ENCODE measurements at regions not wholly inside any gene's neighbourhood (a gene's known extent, or its start where the extent isn't known, plus 50 kb on each side); places are given as distances from the start of the nearest gene placed in this dataset.
"Not testable (repeated sequence)": the region's sequence is repeated elsewhere in the genome, so short reads cannot be mapped to it uniquely, and the experiment has no call there.

DNA sequence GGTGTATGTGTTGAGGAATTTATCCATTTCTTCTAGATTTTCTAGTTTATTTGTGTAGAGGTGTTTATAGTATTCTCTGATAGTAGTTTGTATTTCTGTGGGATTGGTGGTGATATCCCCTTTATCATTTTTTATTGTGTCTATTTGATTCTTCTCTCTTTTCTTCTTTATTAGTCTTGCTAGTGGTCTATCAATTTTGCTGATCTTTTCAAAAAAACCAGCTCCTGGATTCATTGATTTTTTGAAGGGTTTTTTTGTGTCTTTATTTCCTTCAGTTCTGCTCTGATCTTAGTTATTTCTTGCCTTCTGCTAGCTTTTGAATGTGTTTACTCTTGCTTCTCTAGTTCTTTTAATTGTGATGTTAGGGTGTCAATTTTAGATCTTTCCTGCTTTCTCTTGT is 424.6 kb upstream of the PODXL start:
- TF ChIP-seq, protein P1, sequence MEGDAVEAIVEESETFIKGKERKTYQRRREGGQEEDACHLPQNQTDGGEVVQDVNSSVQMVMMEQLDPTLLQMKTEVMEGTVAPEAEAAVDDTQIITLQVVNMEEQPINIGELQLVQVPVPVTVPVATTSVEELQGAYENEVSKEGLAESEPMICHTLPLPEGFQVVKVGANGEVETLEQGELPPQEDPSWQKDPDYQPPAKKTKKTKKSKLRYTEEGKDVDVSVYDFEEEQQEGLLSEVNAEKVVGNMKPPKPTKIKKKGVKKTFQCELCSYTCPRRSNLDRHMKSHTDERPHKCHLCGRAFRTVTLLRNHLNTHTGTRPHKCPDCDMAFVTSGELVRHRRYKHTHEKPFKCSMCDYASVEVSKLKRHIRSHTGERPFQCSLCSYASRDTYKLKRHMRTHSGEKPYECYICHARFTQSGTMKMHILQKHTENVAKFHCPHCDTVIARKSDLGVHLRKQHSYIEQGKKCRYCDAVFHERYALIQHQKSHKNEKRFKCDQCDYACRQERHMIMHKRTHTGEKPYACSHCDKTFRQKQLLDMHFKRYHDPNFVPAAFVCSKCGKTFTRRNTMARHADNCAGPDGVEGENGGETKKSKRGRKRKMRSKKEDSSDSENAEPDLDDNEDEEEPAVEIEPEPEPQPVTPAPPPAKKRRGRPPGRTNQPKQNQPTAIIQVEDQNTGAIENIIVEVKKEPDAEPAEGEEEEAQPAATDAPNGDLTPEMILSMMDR (conservative IDR thresholded peaks at IDR 0.05; ENCODE audit: low read length): not testable (repeated sequence)
- not testable (repeated sequence) for TF ChIP-seq EZH2phosphoT487 (IDR thresholded peaks at IDR 0.05; ENCODE audit: borderline replicate concordance)
